ENCODE measurements at regions not wholly inside any gene's neighbourhood (a gene's known extent, or its start where the extent isn't known, plus 50 kb on each side); places are given as distances from the start of the nearest gene placed in this dataset.

DNA sequence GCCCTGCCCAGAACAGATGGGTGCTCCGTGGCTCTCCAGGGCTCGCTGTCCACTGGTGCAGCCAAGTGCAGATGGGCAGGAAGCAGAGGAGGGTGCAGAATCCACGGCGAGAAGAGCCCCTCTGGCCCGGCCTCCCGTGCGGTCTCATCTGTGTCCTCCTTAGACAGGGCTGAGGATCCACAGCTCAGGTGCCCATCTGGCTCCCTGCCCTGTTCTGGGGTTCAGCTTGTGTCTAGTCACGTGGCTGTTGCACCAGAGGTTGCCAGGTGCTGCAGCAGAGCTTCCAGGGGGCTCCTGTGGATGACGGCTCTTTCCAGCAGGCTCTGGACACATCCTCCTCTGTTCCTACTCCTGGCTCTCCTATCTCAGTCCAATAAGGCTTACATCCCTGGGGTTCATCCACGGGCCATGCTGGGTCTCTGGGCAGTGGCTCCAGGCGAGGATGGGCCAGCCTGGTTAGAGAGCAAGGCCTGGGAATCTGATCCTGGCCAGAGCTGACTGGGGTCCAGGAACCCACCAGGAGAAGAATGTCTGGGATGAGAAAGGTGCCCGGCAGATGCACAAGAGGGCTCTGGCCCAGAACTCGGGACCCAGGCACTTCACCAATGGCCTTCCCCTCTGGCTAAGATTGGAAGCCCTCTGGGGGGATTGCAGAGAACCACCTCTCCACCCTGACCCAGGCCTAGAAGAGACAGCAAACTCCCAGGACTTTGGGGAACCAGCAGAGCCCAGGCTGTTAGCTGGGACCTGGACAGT lies 116.3 kb upstream of the ID2 start:
- H3K36me3 ChIP-seq (ENCODE audit: control insufficient read depth in 4 of 4, insufficient read depth in 3 of 4, low read depth in 1 of 4, low read length in 3 of 4): no peaks in the 10 kb centered on the region
- TF ChIP-seq FOXA1 (IDR thresholded peaks at IDR 0.05): no peak
- TF ChIP-seq, protein P1, sequence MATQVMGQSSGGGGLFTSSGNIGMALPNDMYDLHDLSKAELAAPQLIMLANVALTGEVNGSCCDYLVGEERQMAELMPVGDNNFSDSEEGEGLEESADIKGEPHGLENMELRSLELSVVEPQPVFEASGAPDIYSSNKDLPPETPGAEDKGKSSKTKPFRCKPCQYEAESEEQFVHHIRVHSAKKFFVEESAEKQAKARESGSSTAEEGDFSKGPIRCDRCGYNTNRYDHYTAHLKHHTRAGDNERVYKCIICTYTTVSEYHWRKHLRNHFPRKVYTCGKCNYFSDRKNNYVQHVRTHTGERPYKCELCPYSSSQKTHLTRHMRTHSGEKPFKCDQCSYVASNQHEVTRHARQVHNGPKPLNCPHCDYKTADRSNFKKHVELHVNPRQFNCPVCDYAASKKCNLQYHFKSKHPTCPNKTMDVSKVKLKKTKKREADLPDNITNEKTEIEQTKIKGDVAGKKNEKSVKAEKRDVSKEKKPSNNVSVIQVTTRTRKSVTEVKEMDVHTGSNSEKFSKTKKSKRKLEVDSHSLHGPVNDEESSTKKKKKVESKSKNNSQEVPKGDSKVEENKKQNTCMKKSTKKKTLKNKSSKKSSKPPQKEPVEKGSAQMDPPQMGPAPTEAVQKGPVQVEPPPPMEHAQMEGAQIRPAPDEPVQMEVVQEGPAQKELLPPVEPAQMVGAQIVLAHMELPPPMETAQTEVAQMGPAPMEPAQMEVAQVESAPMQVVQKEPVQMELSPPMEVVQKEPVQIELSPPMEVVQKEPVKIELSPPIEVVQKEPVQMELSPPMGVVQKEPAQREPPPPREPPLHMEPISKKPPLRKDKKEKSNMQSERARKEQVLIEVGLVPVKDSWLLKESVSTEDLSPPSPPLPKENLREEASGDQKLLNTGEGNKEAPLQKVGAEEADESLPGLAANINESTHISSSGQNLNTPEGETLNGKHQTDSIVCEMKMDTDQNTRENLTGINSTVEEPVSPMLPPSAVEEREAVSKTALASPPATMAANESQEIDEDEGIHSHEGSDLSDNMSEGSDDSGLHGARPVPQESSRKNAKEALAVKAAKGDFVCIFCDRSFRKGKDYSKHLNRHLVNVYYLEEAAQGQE (IDR thresholded peaks at IDR 0.05): no peak
- TF ChIP-seq, protein P2, sequence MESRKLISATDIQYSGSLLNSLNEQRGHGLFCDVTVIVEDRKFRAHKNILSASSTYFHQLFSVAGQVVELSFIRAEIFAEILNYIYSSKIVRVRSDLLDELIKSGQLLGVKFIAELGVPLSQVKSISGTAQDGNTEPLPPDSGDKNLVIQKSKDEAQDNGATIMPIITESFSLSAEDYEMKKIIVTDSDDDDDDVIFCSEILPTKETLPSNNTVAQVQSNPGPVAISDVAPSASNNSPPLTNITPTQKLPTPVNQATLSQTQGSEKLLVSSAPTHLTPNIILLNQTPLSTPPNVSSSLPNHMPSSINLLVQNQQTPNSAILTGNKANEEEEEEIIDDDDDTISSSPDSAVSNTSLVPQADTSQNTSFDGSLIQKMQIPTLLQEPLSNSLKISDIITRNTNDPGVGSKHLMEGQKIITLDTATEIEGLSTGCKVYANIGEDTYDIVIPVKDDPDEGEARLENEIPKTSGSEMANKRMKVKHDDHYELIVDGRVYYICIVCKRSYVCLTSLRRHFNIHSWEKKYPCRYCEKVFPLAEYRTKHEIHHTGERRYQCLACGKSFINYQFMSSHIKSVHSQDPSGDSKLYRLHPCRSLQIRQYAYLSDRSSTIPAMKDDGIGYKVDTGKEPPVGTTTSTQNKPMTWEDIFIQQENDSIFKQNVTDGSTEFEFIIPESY (IDR thresholded peaks at IDR 0.05): no peak
- TF ChIP-seq, protein P3, sequence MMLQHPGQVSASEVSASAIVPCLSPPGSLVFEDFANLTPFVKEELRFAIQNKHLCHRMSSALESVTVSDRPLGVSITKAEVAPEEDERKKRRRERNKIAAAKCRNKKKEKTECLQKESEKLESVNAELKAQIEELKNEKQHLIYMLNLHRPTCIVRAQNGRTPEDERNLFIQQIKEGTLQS (IDR thresholded peaks at IDR 0.05): no peak
- TF ChIP-seq RAD21 (IDR thresholded peaks at IDR 0.05): no peak
- TF ChIP-seq, protein P4, sequence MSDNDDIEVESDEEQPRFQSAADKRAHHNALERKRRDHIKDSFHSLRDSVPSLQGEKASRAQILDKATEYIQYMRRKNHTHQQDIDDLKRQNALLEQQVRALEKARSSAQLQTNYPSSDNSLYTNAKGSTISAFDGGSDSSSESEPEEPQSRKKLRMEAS (IDR thresholded peaks at IDR 0.05): no peak
- no peak for TF ChIP-seq YY1 (IDR thresholded peaks at IDR 0.05)
- DNase-seq (ENCODE audit: low spot score): no peak
- H3K9ac ChIP-seq (ENCODE audit: low read depth in 1 of 2, low read length in 2 of 2): no peak overlapping the region
- H3K4me3 ChIP-seq (ENCODE audit: low read depth in 1 of 3, low read length in 3 of 3): no peak overlapping the region
- WGBS: 95% methylated on average over 13 of the region's 13 CpGs
- no peaks in the 10 kb centered on the region for H3K9me3 ChIP-seq (ENCODE audit: control insufficient read depth in 4 of 4, low read length in 3 of 4)
- no peak overlapping the region for H3K27ac ChIP-seq (ENCODE audit: low read depth in 1 of 2, low read length in 2 of 2)
- no peaks in the 10 kb centered on the region for H3K4me1 ChIP-seq (ENCODE audit: control insufficient read depth in 4 of 4, insufficient read depth in 4 of 4, low read length in 3 of 4)
- H3K27me3 ChIP-seq (ENCODE audit: control insufficient read depth in 4 of 4, insufficient read depth in 4 of 4, low read length in 3 of 4): no peaks in the 10 kb centered on the region

DNA sequence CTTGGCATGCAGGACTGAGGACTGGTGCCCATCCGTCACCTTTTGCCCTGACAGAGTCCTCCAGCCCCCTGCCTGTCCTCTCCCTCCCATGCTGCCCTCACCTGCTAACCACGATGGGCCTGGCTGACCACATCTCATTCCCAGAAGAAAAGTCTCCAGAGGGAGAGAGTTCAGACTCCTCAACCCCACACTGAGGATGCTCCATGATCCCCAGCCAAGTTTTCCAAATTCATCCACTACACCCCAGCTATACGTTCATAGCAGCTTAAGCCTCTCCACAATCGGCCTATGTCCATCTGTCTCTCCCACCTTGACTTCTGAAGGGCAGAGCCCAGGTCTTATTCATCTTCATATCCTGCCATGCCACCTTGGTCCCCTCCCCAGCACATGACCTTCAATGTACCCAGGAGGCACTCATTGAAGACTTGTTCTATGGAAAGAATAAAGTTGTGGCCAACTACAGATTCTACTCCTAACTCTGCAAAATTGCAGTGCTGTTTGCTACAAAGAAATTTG lies 115.6 kb upstream of the ID2 start:
- Histone ChIP-seq H3K9me3 (ENCODE audit: control insufficient read depth in 4 of 4, low read length in 3 of 4) (no peaks in the 10 kb centered on the region), H3K9ac (ENCODE audit: low read depth in 1 of 2, low read length in 2 of 2) (no peak overlapping the region), H3K36me3 (ENCODE audit: control insufficient read depth in 4 of 4, insufficient read depth in 3 of 4, low read depth in 1 of 4, low read length in 3 of 4) (no peaks in the 10 kb centered on the region), H3K27me3 (ENCODE audit: control insufficient read depth in 4 of 4, insufficient read depth in 4 of 4, low read length in 3 of 4) (no peaks in the 10 kb centered on the region), H3K4me1 (ENCODE audit: control insufficient read depth in 4 of 4, insufficient read depth in 4 of 4, low read length in 3 of 4) (no peaks in the 10 kb centered on the region), H3K4me3 (ENCODE audit: low read depth in 1 of 3, low read length in 3 of 3) (no peak overlapping the region), H3K27ac (ENCODE audit: low read depth in 1 of 2, low read length in 2 of 2) (no peak overlapping the region)
- no peak for DNase-seq (ENCODE audit: low spot score)
- WGBS: 90% methylated on average over 4 of the region's 4 CpGs
- no peak for TF ChIP-seq FOXA1 (IDR thresholded peaks at IDR 0.05)
- TF ChIP-seq HNF4A (conservative IDR thresholded peaks at IDR 0.05): no peak
- no peak for TF ChIP-seq NR2F2 (IDR thresholded peaks at IDR 0.05)
- TF ChIP-seq JUND (IDR thresholded peaks at IDR 0.05): no peak
- TF ChIP-seq, protein P4 (IDR thresholded peaks at IDR 0.05): no peak
- TF ChIP-seq, protein P1 (IDR thresholded peaks at IDR 0.05): no peak
- no peak for TF ChIP-seq RAD21 (IDR thresholded peaks at IDR 0.05)
